ENCODE measurements at regions not wholly inside any gene's neighbourhood (a gene's known extent, or its start where the extent isn't known, plus 50 kb on each side); places are given as distances from the start of the nearest gene placed in this dataset.

- H3K4me3 ChIP-seq (ENCODE audit: low read depth, low read length) = no peak overlapping the region
- no peak for TF ChIP-seq CTCF (conservative IDR thresholded peaks at IDR 0.05; ENCODE audit: low read depth, low read length)
- no peak for DNase-seq (ENCODE audit: low read depth)
These were observed 108.4 kb downstream of the TMCO5A start for GRCh38 chr15:38042707-38043445.

- no peak for DNase-seq (ENCODE audit: low read depth)
- no peak overlapping the region for H3K4me3 ChIP-seq (ENCODE audit: low read depth, low read length)
- no peak for TF ChIP-seq CTCF (conservative IDR thresholded peaks at IDR 0.05; ENCODE audit: low read depth, low read length)
These were observed 112.0 kb downstream of the TMCO5A start for GRCh38 chr15:38046257-38047051.

- H3K4me3 ChIP-seq (ENCODE audit: low read depth, low read length) = no peak overlapping the region
- TF ChIP-seq CTCF (conservative IDR thresholded peaks at IDR 0.05; ENCODE audit: low read depth, low read length) = no peak
- no peak for DNase-seq (ENCODE audit: low read depth)
These were observed 113.6 kb downstream of the TMCO5A start for GRCh38 chr15:38048001-38048455.

GRCh38 chr15:38049891-38050290 lies 115.5 kb downstream of the TMCO5A start:
- no peak for DNase-seq (ENCODE audit: low read depth)
- no peak overlapping the region for H3K4me3 ChIP-seq (ENCODE audit: low read depth, low read length)
- TF ChIP-seq CTCF (conservative IDR thresholded peaks at IDR 0.05; ENCODE audit: low read depth, low read length) = no peak

GRCh38 chr15:38050529-38051448 lies 116.3 kb downstream of the TMCO5A start:
- no peak for TF ChIP-seq CTCF (conservative IDR thresholded peaks at IDR 0.05; ENCODE audit: low read depth, low read length)
- peak; percentile 74 for DNase-seq (ENCODE audit: low read depth)
- no peak overlapping the region for H3K4me3 ChIP-seq (ENCODE audit: low read depth, low read length)

GRCh38 chr15:38053205-38053604 lies 118.8 kb downstream of the TMCO5A start:
- DNase-seq (ENCODE audit: low read depth) = no peak
- H3K4me3 ChIP-seq (ENCODE audit: low read depth, low read length) = no peak overlapping the region
- no peak for TF ChIP-seq CTCF (conservative IDR thresholded peaks at IDR 0.05; ENCODE audit: low read depth, low read length)

All from epithelial cell of proximal tubule (primary cell).